ENCODE measurements at regions not wholly inside any gene's neighbourhood (a gene's known extent, or its start where the extent isn't known, plus 50 kb on each side); places are given as distances from the start of the nearest gene placed in this dataset.

GRCh38 chr17:54028986-54029580 lies 206.4 kb downstream of the KIF2B start:
- Mint-ChIP-seq H3K27me3 (no peaks in the 10 kb centered on the region), H3K9me3 (ENCODE audit: insufficient read depth) (no peaks in the 10 kb centered on the region), H3K4me1 (no peaks in the 10 kb centered on the region), H3K27ac (no peak overlapping the region), H3K4me3 (no peak overlapping the region)
- no peak for TF ChIP-seq EZH2 (IDR thresholded peaks at IDR 0.05; ENCODE audit: borderline replicate concordance, insufficient read depth, low read depth, low read length, poor library complexity, severe bottlenecking)
- TF ChIP-seq, protein P1, sequence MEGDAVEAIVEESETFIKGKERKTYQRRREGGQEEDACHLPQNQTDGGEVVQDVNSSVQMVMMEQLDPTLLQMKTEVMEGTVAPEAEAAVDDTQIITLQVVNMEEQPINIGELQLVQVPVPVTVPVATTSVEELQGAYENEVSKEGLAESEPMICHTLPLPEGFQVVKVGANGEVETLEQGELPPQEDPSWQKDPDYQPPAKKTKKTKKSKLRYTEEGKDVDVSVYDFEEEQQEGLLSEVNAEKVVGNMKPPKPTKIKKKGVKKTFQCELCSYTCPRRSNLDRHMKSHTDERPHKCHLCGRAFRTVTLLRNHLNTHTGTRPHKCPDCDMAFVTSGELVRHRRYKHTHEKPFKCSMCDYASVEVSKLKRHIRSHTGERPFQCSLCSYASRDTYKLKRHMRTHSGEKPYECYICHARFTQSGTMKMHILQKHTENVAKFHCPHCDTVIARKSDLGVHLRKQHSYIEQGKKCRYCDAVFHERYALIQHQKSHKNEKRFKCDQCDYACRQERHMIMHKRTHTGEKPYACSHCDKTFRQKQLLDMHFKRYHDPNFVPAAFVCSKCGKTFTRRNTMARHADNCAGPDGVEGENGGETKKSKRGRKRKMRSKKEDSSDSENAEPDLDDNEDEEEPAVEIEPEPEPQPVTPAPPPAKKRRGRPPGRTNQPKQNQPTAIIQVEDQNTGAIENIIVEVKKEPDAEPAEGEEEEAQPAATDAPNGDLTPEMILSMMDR (IDR thresholded peaks at IDR 0.05) = no peak
- intact Hi-C loops (cut with micrococcal nuclease) = no loop called here
- Histone ChIP-seq H3K9me3 (ENCODE audit: control extremely low read depth in 1 of 3, control insufficient read depth in 2 of 3, insufficient read depth in 1 of 3, low read length in 2 of 3) (peaks cover 0 to 13% (median 0%) of the 10 kb centered on the region in 3 donors), H2AFZ (ENCODE audit: insufficient read depth, low read depth, low read length, poor library complexity, severe bottlenecking) (no peak overlapping the region), H3K27ac (ENCODE audit: low read length in 2 of 2) (no peak overlapping the region), H3K79me2 (ENCODE audit: control insufficient read depth, insufficient read depth, low read length) (no peaks in the 10 kb centered on the region), H3K4me3 (ENCODE audit: control extremely low read depth in 1 of 5, extremely low read depth in 1 of 5, insufficient read depth in 1 of 5, low read depth in 2 of 5, low read length in 4 of 5) (no peak overlapping the region), H3K27me3 (replicated peaks in 1 of 4; ENCODE audit: control extremely low read depth in 1 of 4, control insufficient read depth in 3 of 4, insufficient read depth in 4 of 4, low read length in 3 of 4) (no peaks in the 10 kb centered on the region), H3K9ac (ENCODE audit: low read length) (no peak overlapping the region), H3K36me3 (replicated peaks in 1 of 2; ENCODE audit: control extremely low read depth in 1 of 2, control insufficient read depth in 1 of 2, extremely low read depth in 1 of 2, insufficient read depth in 2 of 2, low read length in 1 of 2) (no peaks in the 10 kb centered on the region), H3K4me2 (replicated peaks; ENCODE audit: low read depth, low read length, poor library complexity, severe bottlenecking) (no peak overlapping the region), H3K4me1 (ENCODE audit: control insufficient read depth in 2 of 2, insufficient read depth in 2 of 2, low read length in 2 of 2) (no peaks in the 10 kb centered on the region), H4K20me1 (ENCODE audit: control insufficient read depth, insufficient read depth, low read length, poor library complexity, severe bottlenecking) (no peaks in the 10 kb centered on the region)
- ChIA-PET POLR2A (no interaction called here), CTCF (no interaction called here)
- ATAC-seq (ENCODE audit: low read depth) = no peak
- no peak for DNase-seq

DNA sequence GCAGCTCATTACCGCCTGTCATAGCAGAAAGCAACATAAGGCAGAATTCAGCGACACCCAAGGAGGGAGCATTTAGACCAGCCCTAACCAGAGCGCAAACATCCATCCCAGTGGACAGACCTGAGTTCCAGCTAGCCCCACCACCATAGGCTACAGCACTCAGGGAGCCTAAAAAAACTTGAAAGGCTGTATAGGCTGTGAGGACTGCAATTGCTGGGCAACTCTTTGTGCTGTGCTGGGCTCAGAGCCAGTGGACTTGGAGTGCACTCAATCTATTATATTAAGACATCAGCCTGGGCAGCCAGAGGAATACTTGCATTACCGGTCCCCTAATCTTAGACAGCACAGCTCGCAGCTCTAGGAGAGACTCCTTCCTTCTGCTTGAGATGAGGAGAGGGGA lies 207.3 kb downstream of the KIF2B start:
- H3K4me1 ChIP-seq (ENCODE audit: control insufficient read depth in 2 of 2, insufficient read depth in 2 of 2, low read length in 2 of 2) = no peaks in the 10 kb centered on the region
- no peaks in the 10 kb centered on the region for H4K20me1 ChIP-seq (ENCODE audit: control insufficient read depth, insufficient read depth, low read length, poor library complexity, severe bottlenecking)
- no peaks in the 10 kb centered on the region for H3K9me3 Mint-ChIP-seq (ENCODE audit: insufficient read depth)
- no peaks in the 10 kb centered on the region for H3K36me3 ChIP-seq (replicated peaks in 1 of 2; ENCODE audit: control extremely low read depth in 1 of 2, control insufficient read depth in 1 of 2, extremely low read depth in 1 of 2, insufficient read depth in 2 of 2, low read length in 1 of 2)
- no peak overlapping the region for H3K4me3 ChIP-seq (ENCODE audit: control extremely low read depth in 1 of 5, extremely low read depth in 1 of 5, insufficient read depth in 1 of 5, low read depth in 2 of 5, low read length in 4 of 5)
- intact Hi-C loops (cut with micrococcal nuclease) = no loop called here
- H3K79me2 ChIP-seq (ENCODE audit: control insufficient read depth, insufficient read depth, low read length) = no peaks in the 10 kb centered on the region
- ChIA-PET POLR2A (no interaction called here), CTCF (no interaction called here)
- DNase-seq = no peak
- TF ChIP-seq EZH2 (IDR thresholded peaks at IDR 0.05; ENCODE audit: borderline replicate concordance, insufficient read depth, low read depth, low read length, poor library complexity, severe bottlenecking) = no peak
- TF ChIP-seq, protein P1 (IDR thresholded peaks at IDR 0.05) = no peak
- no peak overlapping the region for H3K9ac ChIP-seq (ENCODE audit: low read length)
- H3K27me3 ChIP-seq (replicated peaks in 1 of 4; ENCODE audit: control extremely low read depth in 1 of 4, control insufficient read depth in 3 of 4, insufficient read depth in 4 of 4, low read length in 3 of 4) = no peaks in the 10 kb centered on the region
- H3K9me3 ChIP-seq (ENCODE audit: control extremely low read depth in 1 of 3, control insufficient read depth in 2 of 3, insufficient read depth in 1 of 3, low read length in 2 of 3) = peaks cover 0 to 13% (median 0%) of the 10 kb centered on the region in 3 donors
- H3K27ac ChIP-seq (ENCODE audit: low read length in 2 of 2) = no peak overlapping the region
- H3K4me1 Mint-ChIP-seq = no peaks in the 10 kb centered on the region
- H3K27me3 Mint-ChIP-seq = no peaks in the 10 kb centered on the region
- H3K4me3 Mint-ChIP-seq = no peak overlapping the region
- H3K4me2 ChIP-seq (replicated peaks; ENCODE audit: low read depth, low read length, poor library complexity, severe bottlenecking) = no peak overlapping the region
- 92% methylated on average over 2 of the region's 5 CpGs for WGBS (ENCODE audit: insufficient coverage)
- H2AFZ ChIP-seq (ENCODE audit: insufficient read depth, low read depth, low read length, poor library complexity, severe bottlenecking) = no peak overlapping the region
- H3K27ac Mint-ChIP-seq = no peak overlapping the region
- no peak for ATAC-seq (ENCODE audit: low read depth)
